ENCODE measurements at regions not wholly inside any gene's neighbourhood (a gene's known extent, or its start where the extent isn't known, plus 50 kb on each side); places are given as distances from the start of the nearest gene placed in this dataset.

GRCh38 chr18:46412916-46413315 lies 244.1 kb downstream of the LOXHD1 start:
- peaks cover 15% of the 10 kb centered on the region for H3K27me3 Mint-ChIP-seq (ENCODE audit: insufficient read depth)
- H3K4me1 Mint-ChIP-seq = peaks cover 72% of the 10 kb centered on the region
- peaks cover 54% of the 10 kb centered on the region for H3K4me1 ChIP-seq (ENCODE audit: control insufficient read depth, insufficient read depth, low read length)
- no peak for TF ChIP-seq CTCF (conservative IDR thresholded peaks at IDR 0.05)
- no peak overlapping the region for H3K4me3 ChIP-seq (ENCODE audit: low read length)
- no peaks in the 10 kb centered on the region for H3K27me3 ChIP-seq (ENCODE audit: control insufficient read depth, insufficient read depth, low read length, poor library complexity, severe bottlenecking)
- H3K36me3 Mint-ChIP-seq (ENCODE audit: low read depth) = no peaks in the 10 kb centered on the region
- no peak overlapping the region for H3K27ac Mint-ChIP-seq
- 81 to 89% methylated on average over 9 to 11 of the region's 11 CpGs for WGBS, 2 experiments (ENCODE audit: insufficient coverage in 1 of 2, insufficient read length in 1 of 2)
- H3K27ac ChIP-seq (ENCODE audit: low read depth, low read length) = no peak overlapping the region
- H3K9me3 ChIP-seq (ENCODE audit: control insufficient read depth, low read length) = no peaks in the 10 kb centered on the region
- H3K9ac ChIP-seq (ENCODE audit: extremely low read depth, low read length, poor library complexity, severe bottlenecking) = no peak overlapping the region
- DNase-seq = no peak
- no peaks in the 10 kb centered on the region for H3K36me3 ChIP-seq (ENCODE audit: control insufficient read depth, insufficient read depth, low read length)
- no peaks in the 10 kb centered on the region for H3K9me3 Mint-ChIP-seq
- no peak overlapping the region for H3K4me3 Mint-ChIP-seq

GRCh38 chr18:46413684-46414083 lies 243.3 kb downstream of the LOXHD1 start:
- Histone ChIP-seq H3K4me3 (ENCODE audit: low read length) (no peak overlapping the region), H3K27ac (ENCODE audit: low read depth, low read length) (no peak overlapping the region), H3K9ac (ENCODE audit: extremely low read depth, low read length, poor library complexity, severe bottlenecking) (no peak overlapping the region), H3K4me1 (ENCODE audit: control insufficient read depth, insufficient read depth, low read length) (peaks cover 57% of the 10 kb centered on the region), H3K9me3 (ENCODE audit: control insufficient read depth, low read length) (no peaks in the 10 kb centered on the region), H3K27me3 (ENCODE audit: control insufficient read depth, insufficient read depth, low read length, poor library complexity, severe bottlenecking) (no peaks in the 10 kb centered on the region), H3K36me3 (ENCODE audit: control insufficient read depth, insufficient read depth, low read length) (no peaks in the 10 kb centered on the region)
- Mint-ChIP-seq H3K4me1 (peaks cover 69% of the 10 kb centered on the region), H3K36me3 (ENCODE audit: low read depth) (no peaks in the 10 kb centered on the region), H3K27ac (no peak overlapping the region), H3K27me3 (ENCODE audit: insufficient read depth) (peaks cover 12% of the 10 kb centered on the region), H3K4me3 (no peak overlapping the region), H3K9me3 (no peaks in the 10 kb centered on the region)
- 50 to 63% methylated on average over 1 to 2 of the region's 3 CpGs for WGBS, 2 experiments (ENCODE audit: insufficient coverage in 1 of 2, insufficient read length in 1 of 2)
- no peak for TF ChIP-seq CTCF (conservative IDR thresholded peaks at IDR 0.05)
- DNase-seq = no peak

- H3K4me1 Mint-ChIP-seq = peaks cover 72% of the 10 kb centered on the region
- no peak overlapping the region for H3K27ac ChIP-seq (ENCODE audit: low read depth, low read length)
- H3K27ac Mint-ChIP-seq = no peak overlapping the region
- H3K9ac ChIP-seq (ENCODE audit: extremely low read depth, low read length, poor library complexity, severe bottlenecking) = no peak overlapping the region
- no peak for TF ChIP-seq CTCF (conservative IDR thresholded peaks at IDR 0.05)
- H3K36me3 Mint-ChIP-seq (ENCODE audit: low read depth) = no peaks in the 10 kb centered on the region
- peaks cover 3% of the 10 kb centered on the region for H3K27me3 Mint-ChIP-seq (ENCODE audit: insufficient read depth)
- no peak overlapping the region for H3K4me3 Mint-ChIP-seq
- H3K9me3 ChIP-seq (ENCODE audit: control insufficient read depth, low read length) = no peaks in the 10 kb centered on the region
- no peaks in the 10 kb centered on the region for H3K9me3 Mint-ChIP-seq
- H3K27me3 ChIP-seq (ENCODE audit: control insufficient read depth, insufficient read depth, low read length, poor library complexity, severe bottlenecking) = no peaks in the 10 kb centered on the region
- whole genome bisulfite sequencing, 2 experiments (ENCODE audit: insufficient coverage in 1 of 2, insufficient read length in 1 of 2) = 21 to 29% methylated on average over 3 to 7 of the region's 7 CpGs
- DNase-seq = peak; percentile 86
- no peaks in the 10 kb centered on the region for H3K36me3 ChIP-seq (ENCODE audit: control insufficient read depth, insufficient read depth, low read length)
- H3K4me1 ChIP-seq (ENCODE audit: control insufficient read depth, insufficient read depth, low read length) = peaks cover 51% of the 10 kb centered on the region
- no peak overlapping the region for H3K4me3 ChIP-seq (ENCODE audit: low read length)
These were observed 242.2 kb downstream of the LOXHD1 start for GRCh38 chr18:46414863-46415262.
